ENCODE measurements at regions not wholly inside any gene's neighbourhood (a gene's known extent, or its start where the extent isn't known, plus 50 kb on each side); places are given as distances from the start of the nearest gene placed in this dataset.

DNA sequence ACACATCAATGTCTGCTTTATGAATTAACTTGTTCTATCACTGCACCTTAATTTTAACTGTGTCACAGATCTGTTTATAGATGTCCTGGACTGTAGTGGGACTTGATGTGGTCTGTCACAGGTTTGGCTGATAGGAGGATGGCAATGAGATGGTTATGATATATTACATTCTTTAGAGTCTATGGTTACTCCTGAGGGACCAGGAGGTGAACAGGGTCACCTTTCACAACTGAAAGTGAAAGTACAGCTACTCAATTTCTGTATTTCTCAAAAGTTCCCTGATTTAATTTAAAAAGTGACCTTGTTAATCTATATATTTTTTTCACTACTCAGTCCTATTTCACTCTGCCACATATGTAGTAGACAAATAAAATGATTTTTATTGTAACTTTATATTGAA lies 1284.1 kb upstream of the GYPC start:
- no peak overlapping the region for H2AFZ ChIP-seq
- H3K79me2 ChIP-seq (ENCODE audit: low read depth), result no peaks in the 10 kb centered on the region
- no peak overlapping the region for H3K4me3 ChIP-seq
- POLR2A ChIA-PET (ENCODE audit: unreplicated experiment), result no interaction called here
- H3K9me2 ChIP-seq (ENCODE audit: insufficient read depth), result no peaks in the 10 kb centered on the region
- no peaks in the 10 kb centered on the region for H3F3A ChIP-seq (ENCODE audit: insufficient read depth, low read depth)
- intact Hi-C loops (cut with micrococcal nuclease; ENCODE audit: unreplicated experiment), result no loop called here
- no peak overlapping the region for H3K4me2 ChIP-seq
- DNase-seq, result no peak
- H4K20me1 ChIP-seq (ENCODE audit: insufficient read depth), result no peaks in the 10 kb centered on the region
- no peaks in the 10 kb centered on the region for H3K36me3 ChIP-seq (ENCODE audit: low read depth)
- no peaks in the 10 kb centered on the region for H3K9me3 ChIP-seq (ENCODE audit: insufficient read depth, low read depth)
- H3K27ac ChIP-seq, result no peak overlapping the region
- no TSS peak for BruUV-seq (replicated peaks)
- H3K27me3 ChIP-seq (ENCODE audit: insufficient read depth, low read depth), result no peaks in the 10 kb centered on the region
- CTCF ChIA-PET, result no interaction called here
- TF ChIP-seq, protein P1, sequence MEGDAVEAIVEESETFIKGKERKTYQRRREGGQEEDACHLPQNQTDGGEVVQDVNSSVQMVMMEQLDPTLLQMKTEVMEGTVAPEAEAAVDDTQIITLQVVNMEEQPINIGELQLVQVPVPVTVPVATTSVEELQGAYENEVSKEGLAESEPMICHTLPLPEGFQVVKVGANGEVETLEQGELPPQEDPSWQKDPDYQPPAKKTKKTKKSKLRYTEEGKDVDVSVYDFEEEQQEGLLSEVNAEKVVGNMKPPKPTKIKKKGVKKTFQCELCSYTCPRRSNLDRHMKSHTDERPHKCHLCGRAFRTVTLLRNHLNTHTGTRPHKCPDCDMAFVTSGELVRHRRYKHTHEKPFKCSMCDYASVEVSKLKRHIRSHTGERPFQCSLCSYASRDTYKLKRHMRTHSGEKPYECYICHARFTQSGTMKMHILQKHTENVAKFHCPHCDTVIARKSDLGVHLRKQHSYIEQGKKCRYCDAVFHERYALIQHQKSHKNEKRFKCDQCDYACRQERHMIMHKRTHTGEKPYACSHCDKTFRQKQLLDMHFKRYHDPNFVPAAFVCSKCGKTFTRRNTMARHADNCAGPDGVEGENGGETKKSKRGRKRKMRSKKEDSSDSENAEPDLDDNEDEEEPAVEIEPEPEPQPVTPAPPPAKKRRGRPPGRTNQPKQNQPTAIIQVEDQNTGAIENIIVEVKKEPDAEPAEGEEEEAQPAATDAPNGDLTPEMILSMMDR (conservative IDR thresholded peaks at IDR 0.05), result no peak
- no peak for TF ChIP-seq EZH2 (IDR thresholded peaks at IDR 0.05; ENCODE audit: low read depth)
- no peaks in the 10 kb centered on the region for H3K4me1 ChIP-seq (replicated peaks; ENCODE audit: insufficient read depth)

DNA sequence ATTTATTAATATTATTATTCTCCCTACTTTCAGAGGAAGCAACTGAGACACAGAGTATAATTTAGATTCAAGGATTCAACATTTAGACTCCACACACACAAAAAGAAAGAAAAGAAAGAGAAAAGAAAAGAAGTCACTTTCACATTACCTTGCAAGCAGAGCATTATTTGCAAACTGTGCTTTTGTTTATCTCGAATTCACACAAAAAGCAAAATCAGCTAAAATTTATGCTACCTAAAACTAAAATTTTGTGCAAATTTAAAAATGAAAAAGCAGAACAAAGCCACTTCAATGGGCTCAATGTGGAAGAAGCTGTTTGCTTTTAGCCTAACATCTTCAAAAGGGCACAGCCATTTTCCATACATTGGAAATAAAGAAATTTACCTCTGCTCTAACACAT lies 1282.7 kb upstream of the GYPC start:
- Histone ChIP-seq H4K20me1 (ENCODE audit: insufficient read depth) (no peaks in the 10 kb centered on the region), H3K4me1 (replicated peaks; ENCODE audit: insufficient read depth) (no peaks in the 10 kb centered on the region), H3K4me2 (no peak overlapping the region), H2AFZ (no peak overlapping the region), H3K36me3 (ENCODE audit: low read depth) (no peaks in the 10 kb centered on the region), H3K9me3 (ENCODE audit: insufficient read depth, low read depth) (no peaks in the 10 kb centered on the region), H3K9me2 (ENCODE audit: insufficient read depth) (no peaks in the 10 kb centered on the region), H3F3A (ENCODE audit: insufficient read depth, low read depth) (no peaks in the 10 kb centered on the region), H3K27me3 (ENCODE audit: insufficient read depth, low read depth) (no peaks in the 10 kb centered on the region), H3K27ac (no peak overlapping the region), H3K79me2 (ENCODE audit: low read depth) (no peaks in the 10 kb centered on the region), H3K4me3 (no peak overlapping the region)
- no TSS peak for BruUV-seq (replicated peaks)
- no peak for TF ChIP-seq EZH2 (IDR thresholded peaks at IDR 0.05; ENCODE audit: low read depth)
- TF ChIP-seq, protein P1 (conservative IDR thresholded peaks at IDR 0.05), result no peak
- intact Hi-C loops (cut with micrococcal nuclease; ENCODE audit: unreplicated experiment), result no loop called here
- CTCF ChIA-PET, result no interaction called here
- no peak for DNase-seq
- POLR2A ChIA-PET (ENCODE audit: unreplicated experiment), result no interaction called here

DNA sequence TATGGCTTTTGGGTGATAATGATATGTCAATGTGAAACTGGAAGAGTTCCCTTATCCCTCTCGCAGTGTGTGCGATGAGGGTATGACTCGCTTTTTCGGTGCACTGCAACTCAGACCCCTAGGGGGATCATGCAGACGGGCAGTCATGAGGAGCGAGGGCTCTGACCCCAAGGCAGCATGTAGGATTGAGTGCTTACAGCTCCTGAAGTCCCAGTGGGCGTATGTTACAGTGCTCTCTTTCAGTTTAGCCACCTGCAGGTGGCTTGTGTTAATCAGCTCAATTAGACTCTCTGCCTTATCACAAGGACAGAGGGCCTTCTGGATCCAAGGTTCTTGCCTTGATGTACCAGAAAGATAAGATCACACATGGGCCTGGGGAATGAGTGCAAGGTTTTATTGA lies 1269.9 kb upstream of the GYPC start:
- no TSS peak for BruUV-seq (replicated peaks)
- H4K20me1 ChIP-seq (ENCODE audit: insufficient read depth), result no peaks in the 10 kb centered on the region
- ChIA-PET CTCF (no interaction called here), POLR2A (ENCODE audit: unreplicated experiment) (no interaction called here)
- H3K79me2 ChIP-seq (ENCODE audit: low read depth), result no peaks in the 10 kb centered on the region
- H3K36me3 ChIP-seq (ENCODE audit: low read depth), result no peaks in the 10 kb centered on the region
- intact Hi-C loops (cut with micrococcal nuclease; ENCODE audit: unreplicated experiment), result no loop called here
- H3K27ac ChIP-seq, result no peak overlapping the region
- no peaks in the 10 kb centered on the region for H3K9me3 ChIP-seq (ENCODE audit: insufficient read depth, low read depth)
- TF ChIP-seq, protein P1 (conservative IDR thresholded peaks at IDR 0.05), result no peak
- TF ChIP-seq EZH2 (IDR thresholded peaks at IDR 0.05; ENCODE audit: low read depth), result no peak
- no peaks in the 10 kb centered on the region for H3F3A ChIP-seq (ENCODE audit: insufficient read depth, low read depth)
- no peak overlapping the region for H2AFZ ChIP-seq
- DNase-seq, result no peak
- H3K27me3 ChIP-seq (ENCODE audit: insufficient read depth, low read depth), result no peaks in the 10 kb centered on the region
- no peaks in the 10 kb centered on the region for H3K4me1 ChIP-seq (replicated peaks; ENCODE audit: insufficient read depth)
- no peak overlapping the region for H3K4me3 ChIP-seq
- H3K4me2 ChIP-seq, result no peak overlapping the region
- H3K9me2 ChIP-seq (ENCODE audit: insufficient read depth), result no peaks in the 10 kb centered on the region

Measured in PC-9 (cell line).